Loucy (cell line): ENCODE measurements at regions not wholly inside any gene's neighbourhood (a gene's known extent, or its start where the extent isn't known, plus 50 kb on each side); places are given as distances from the start of the nearest gene placed in this dataset.

ENCODE experiments used
- H2AFZ ChIP-seq: fragments of 200-600 bp; sonication (generic); 2 replicates; pipeline ENCODE4 v1.6.0; 2016; ENCODE audit warnings: antibody characterized with exemption, mild to moderate bottlenecking, low read length, moderate library complexity
- H3F3A ChIP-seq: fragments of 200-600 bp; 2 replicates; pipeline ENCODE4 v1.6.0; 2016; ENCODE audit warnings: antibody characterized with exemption, low read depth, mild to moderate bottlenecking
- H3K27me3 ChIP-seq: fragments of 200-600 bp; sonication (generic); 2 replicates; pipeline ENCODE4 v1.6.1; 2014; ENCODE audit warnings: low read length, mild to moderate bottlenecking; ENCODE audit not compliant: insufficient read depth, poor library complexity, severe bottlenecking
- H3K36me3 ChIP-seq: fragments of 200-600 bp; sonication (generic); 2 replicates; pipeline ENCODE4 v1.6.1; 2016; ENCODE audit warnings: low read length; ENCODE audit not compliant: insufficient read depth
- H3K4me1 ChIP-seq: fragments of 200-600 bp; sonication (generic); 2 replicates; pipeline ENCODE4 v1.5.1; 2014; ENCODE audit warnings: low read length, mild to moderate bottlenecking; ENCODE audit not compliant: insufficient read depth, poor library complexity, severe bottlenecking
- H3K4me2 ChIP-seq: fragments of 200-600 bp; sonication (generic); 2 replicates; pipeline ENCODE4 v1.6.0; 2014; ENCODE audit warnings: antibody characterized with exemption, low read length, low read depth, mild to moderate bottlenecking; ENCODE audit not compliant: poor library complexity, severe bottlenecking
- H3K4me3 ChIP-seq: fragments of 200-600 bp; sonication (generic); 2 replicates; pipeline ENCODE4 v1.5.1; 2014; ENCODE audit warnings: low read length, mild to moderate bottlenecking, mixed read lengths; ENCODE audit not compliant: poor library complexity, severe bottlenecking
- H3K79me2 ChIP-seq: fragments of 200-600 bp; sonication (generic); 2 replicates; pipeline ENCODE4 v1.6.1; 2014; ENCODE audit warnings: low read length; ENCODE audit not compliant: insufficient read depth
- H3K9ac ChIP-seq: fragments of 200-600 bp; sonication (generic); 2 replicates; pipeline ENCODE4 v1.6.0; 2014; ENCODE audit warnings: mild to moderate bottlenecking, low read depth, low read length, moderate library complexity; ENCODE audit not compliant: poor library complexity, severe bottlenecking
- H3K9me2 ChIP-seq: fragments of 200-600 bp; sonication (generic); replicated peaks from 2 replicates; pipeline ENCODE4 v1.6.1; 2016; ENCODE audit warnings: low read depth, low read length, mixed read lengths
- H3K9me3 ChIP-seq: fragments of 200-600 bp; sonication (generic); 2 replicates; pipeline ENCODE4 v1.6.1; 2014; ENCODE audit warnings: mild to moderate bottlenecking, antibody characterized with exemption, low read length, low read depth; ENCODE audit not compliant: insufficient read depth
- H4K20me1 ChIP-seq: fragments of 200-600 bp; sonication (generic); 2 replicates; pipeline ENCODE4 v1.6.0; 2014; ENCODE audit warnings: antibody characterized with exemption, low read length, mild to moderate bottlenecking; ENCODE audit not compliant: insufficient read depth, poor library complexity, severe bottlenecking
- EZH2phosphoT487 ChIP-seq: fragments of 200-600 bp; IDR thresholded peaks from 2 replicates; pipeline ENCODE4 v1.6.1; 2018; ENCODE audit warnings: antibody characterized with exemption, mild to moderate bottlenecking, moderate library complexity, borderline replicate concordance
- TF ChIP-seq, protein P1 (sequence below): fragments of 200-600 bp; sonication (generic); conservative IDR thresholded peaks from 2 replicates; pipeline ENCODE4 v1.5.1; 2014; ENCODE audit warnings: mild to moderate bottlenecking, antibody characterized with exemption, low read length

- Histone ChIP-seq H3K4me3 (no peak overlapping the region), H3K9ac (no peak overlapping the region), H3K27me3 (no peaks in the 10 kb centered on the region), H3K4me2 (no peak overlapping the region), H3K4me1 (no peaks in the 10 kb centered on the region), H3K79me2 (no peaks in the 10 kb centered on the region), H2AFZ (no peak overlapping the region), H3K9me2 (no peaks in the 10 kb centered on the region), H3K9me3 (no peaks in the 10 kb centered on the region), H3K36me3 (no peaks in the 10 kb centered on the region), H3F3A (no peaks in the 10 kb centered on the region), H4K20me1 (no peaks in the 10 kb centered on the region)
- TF ChIP-seq, protein P1, sequence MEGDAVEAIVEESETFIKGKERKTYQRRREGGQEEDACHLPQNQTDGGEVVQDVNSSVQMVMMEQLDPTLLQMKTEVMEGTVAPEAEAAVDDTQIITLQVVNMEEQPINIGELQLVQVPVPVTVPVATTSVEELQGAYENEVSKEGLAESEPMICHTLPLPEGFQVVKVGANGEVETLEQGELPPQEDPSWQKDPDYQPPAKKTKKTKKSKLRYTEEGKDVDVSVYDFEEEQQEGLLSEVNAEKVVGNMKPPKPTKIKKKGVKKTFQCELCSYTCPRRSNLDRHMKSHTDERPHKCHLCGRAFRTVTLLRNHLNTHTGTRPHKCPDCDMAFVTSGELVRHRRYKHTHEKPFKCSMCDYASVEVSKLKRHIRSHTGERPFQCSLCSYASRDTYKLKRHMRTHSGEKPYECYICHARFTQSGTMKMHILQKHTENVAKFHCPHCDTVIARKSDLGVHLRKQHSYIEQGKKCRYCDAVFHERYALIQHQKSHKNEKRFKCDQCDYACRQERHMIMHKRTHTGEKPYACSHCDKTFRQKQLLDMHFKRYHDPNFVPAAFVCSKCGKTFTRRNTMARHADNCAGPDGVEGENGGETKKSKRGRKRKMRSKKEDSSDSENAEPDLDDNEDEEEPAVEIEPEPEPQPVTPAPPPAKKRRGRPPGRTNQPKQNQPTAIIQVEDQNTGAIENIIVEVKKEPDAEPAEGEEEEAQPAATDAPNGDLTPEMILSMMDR, result no peak
Observed at GRCh38 chr12:67541625-67541991, 106.9 kb upstream of the DYRK2 start.

DNA sequence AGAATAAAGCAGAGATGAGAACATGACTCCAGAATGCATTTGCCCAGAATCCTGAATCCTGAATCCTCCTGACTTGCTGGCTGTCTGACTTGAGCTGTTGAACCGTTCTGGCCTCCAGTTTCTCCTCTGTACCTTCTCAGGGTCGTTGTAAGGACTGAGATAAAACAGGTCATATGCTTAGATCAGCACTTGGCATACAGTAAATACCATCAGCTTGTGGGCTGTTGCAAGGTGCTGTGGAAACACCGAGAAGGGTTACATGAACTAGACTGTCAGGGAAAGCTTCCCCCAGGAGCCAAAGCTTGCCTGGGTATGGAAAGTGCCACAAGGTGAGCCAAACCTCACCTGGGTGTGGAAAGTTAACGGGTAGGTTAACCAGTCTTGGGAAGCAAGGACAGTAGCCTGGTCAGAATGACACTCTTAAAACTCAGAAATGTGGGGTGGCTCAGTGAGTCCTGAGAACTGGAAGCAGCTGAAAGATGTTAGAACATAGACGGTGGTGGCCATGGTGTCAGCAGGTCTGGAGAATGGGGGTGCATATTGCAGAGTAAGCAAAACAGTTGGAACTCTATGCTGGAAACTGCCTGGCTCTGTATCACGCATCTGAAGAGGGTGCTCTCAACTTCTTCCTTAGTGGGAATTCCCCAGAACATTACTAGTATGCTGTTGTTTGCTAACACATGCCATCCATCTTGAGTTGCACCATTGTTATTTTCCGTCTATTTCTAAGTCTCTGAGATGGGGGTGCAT lies 105.3 kb upstream of the DYRK2 start:
- no peak overlapping the region for H3K4me3 ChIP-seq
- H3K9ac ChIP-seq, result no peak overlapping the region
- no peak overlapping the region for H3K4me2 ChIP-seq
- no peak overlapping the region for H2AFZ ChIP-seq
- no peaks in the 10 kb centered on the region for H4K20me1 ChIP-seq
- no peaks in the 10 kb centered on the region for H3F3A ChIP-seq
- H3K9me3 ChIP-seq, result no peaks in the 10 kb centered on the region
- no peaks in the 10 kb centered on the region for H3K36me3 ChIP-seq
- TF ChIP-seq EZH2phosphoT487, result no peak
- TF ChIP-seq, protein P1, result no peak
- no peaks in the 10 kb centered on the region for H3K9me2 ChIP-seq
- H3K27me3 ChIP-seq, result no peaks in the 10 kb centered on the region
- H3K4me1 ChIP-seq, result no peaks in the 10 kb centered on the region
- H3K79me2 ChIP-seq, result no peaks in the 10 kb centered on the region

- no peaks in the 10 kb centered on the region for H3K4me1 ChIP-seq
- no peaks in the 10 kb centered on the region for H3K79me2 ChIP-seq
- H3K9ac ChIP-seq, result no peak overlapping the region
- H3K27me3 ChIP-seq, result no peaks in the 10 kb centered on the region
- no peaks in the 10 kb centered on the region for H4K20me1 ChIP-seq
- H3F3A ChIP-seq, result no peaks in the 10 kb centered on the region
- no peak overlapping the region for H2AFZ ChIP-seq
- no peak overlapping the region for H3K4me2 ChIP-seq
- no peak for TF ChIP-seq EZH2phosphoT487
- TF ChIP-seq, protein P1, result no peak
- no peaks in the 10 kb centered on the region for H3K9me2 ChIP-seq
- no peak overlapping the region for H3K4me3 ChIP-seq
- H3K36me3 ChIP-seq, result no peaks in the 10 kb centered on the region
- no peaks in the 10 kb centered on the region for H3K9me3 ChIP-seq
Observed at GRCh38 chr12:67545298-67545697, 103.2 kb upstream of the DYRK2 start.
